SKM-1 (cell line): ENCODE measurements at regions not wholly inside any gene's neighbourhood (a gene's known extent, or its start where the extent isn't known, plus 50 kb on each side); places are given as distances from the start of the nearest gene placed in this dataset.
"Not testable (repeated sequence)": the region's sequence is repeated elsewhere in the genome, so short reads cannot be mapped to it uniquely, and the experiment has no call there.

Experiments
- DNase-seq: peaks from one replicate; lab custom pipeline; 2025; ENCODE audit not compliant: unreplicated experiment; lab: John Stamatoyannopoulos, UW

DNA sequence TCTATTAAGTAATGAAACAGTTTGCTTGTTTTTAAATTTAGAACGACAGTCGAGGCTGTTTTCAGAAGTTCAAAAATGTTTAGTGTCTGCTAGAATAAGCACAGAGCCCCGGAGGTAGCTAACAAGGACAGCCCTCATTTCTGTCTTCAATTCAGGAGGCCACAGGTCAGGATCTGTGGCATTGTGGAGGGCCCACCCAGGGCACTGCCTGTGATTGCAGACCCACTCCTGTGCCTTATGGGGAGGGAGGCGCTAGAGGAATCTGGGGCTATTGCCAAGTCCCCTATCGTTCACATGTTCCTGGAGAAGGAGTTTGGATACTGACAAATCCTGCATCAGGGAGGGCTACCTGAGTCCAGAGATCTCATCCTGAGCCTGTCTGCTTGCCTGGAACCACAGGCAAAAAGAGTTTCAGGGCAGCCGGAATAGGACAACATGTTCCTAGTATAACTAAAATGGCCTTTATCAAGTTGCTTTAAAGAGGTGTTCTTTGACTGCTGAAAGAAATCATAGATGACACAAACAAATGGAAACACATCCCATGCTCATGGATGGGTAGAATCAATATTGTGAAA, 141.5 kb upstream of the ROPN1 start:
- DNase-seq: no peak

DNA sequence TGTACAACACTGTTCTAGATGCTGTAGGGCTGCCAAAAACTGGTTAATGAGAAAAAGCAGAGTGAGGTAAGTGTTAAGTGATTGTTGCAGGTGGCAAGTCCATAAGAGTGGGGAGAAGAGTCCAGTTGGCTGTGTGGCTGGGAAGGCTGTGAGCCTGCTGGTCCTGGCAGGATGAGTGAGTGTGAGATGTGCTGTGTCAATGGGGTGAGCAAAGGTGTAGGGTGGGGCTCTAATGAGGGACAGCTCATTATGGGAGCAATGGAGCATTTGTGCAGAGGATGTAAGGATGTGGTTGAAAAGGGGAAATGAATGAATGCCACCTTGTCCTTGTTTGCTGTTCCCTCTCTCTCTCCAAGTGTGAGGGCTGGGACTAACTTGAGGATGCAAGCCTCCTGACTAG, 145.3 kb upstream of the ROPN1 start:
- DNase-seq: no peak

DNA sequence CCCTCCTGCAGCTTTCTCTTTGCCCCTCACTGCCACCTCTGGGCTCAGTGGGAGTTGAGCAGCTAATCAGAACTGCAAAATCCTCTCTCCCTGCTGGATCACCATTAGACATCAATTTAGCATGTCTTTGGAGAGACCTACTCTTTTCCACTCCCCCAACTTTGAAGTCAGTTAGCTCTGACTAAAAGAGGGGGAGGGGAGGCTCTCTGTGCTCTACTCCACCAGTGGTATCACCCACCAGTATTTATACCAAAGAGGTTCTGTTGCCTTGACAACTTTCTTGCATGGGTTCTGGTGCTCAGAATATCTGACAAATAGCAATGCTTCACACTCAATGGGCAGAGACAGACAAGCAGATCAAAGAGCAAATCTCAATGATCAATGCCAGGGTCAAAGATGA, 146.2 kb upstream of the ROPN1 start:
- DNase-seq: no peak

DNA sequence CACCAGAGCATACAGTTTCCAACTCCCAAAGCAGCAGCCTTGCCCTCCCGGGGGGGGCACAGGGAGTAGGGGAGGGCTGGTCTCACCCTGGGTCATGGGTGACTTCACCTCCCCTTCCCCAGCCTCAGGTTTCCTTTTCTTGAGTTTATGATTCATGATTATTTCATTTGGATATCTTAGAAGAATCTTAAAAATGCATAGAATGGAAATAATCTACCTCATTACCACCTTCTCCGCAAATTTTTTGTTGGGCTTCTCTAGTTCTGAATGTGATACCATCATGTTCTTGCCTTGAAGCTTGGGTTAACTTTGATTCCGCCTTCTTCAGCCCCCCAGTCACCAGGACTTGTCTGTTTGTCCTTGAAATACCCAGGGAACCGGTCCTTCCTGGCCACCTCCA, 148.8 kb upstream of the ROPN1 start:
- no peak for DNase-seq

DNA sequence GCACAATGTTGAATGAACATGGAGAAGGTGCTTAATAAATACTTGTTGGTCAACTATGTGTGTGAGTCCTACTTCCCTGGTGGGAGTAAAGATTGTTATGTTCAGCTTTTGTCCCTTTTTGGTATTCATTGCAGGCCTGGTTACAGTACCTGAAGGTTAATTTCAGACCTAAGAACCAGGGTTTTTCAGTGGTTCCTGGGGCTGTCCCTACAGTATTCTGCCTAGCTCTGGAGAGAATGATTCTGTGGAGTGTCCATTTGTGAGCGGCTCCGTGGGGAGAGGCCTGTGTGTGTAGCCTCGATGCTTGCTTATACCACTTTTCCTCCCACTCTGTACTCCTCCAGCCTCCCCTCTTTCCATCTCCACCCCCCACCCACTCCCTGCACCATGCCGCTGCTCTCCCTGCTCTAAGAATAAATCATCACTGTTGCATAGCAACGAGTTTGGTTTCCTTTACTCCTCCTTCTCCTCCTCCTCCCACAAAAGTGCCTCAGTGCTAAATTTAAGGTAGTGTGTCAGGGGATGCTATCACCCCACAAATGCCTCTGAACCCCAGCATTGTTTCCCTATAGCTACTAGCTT, 150.6 kb upstream of the ROPN1 start:
- no peak for DNase-seq

DNA sequence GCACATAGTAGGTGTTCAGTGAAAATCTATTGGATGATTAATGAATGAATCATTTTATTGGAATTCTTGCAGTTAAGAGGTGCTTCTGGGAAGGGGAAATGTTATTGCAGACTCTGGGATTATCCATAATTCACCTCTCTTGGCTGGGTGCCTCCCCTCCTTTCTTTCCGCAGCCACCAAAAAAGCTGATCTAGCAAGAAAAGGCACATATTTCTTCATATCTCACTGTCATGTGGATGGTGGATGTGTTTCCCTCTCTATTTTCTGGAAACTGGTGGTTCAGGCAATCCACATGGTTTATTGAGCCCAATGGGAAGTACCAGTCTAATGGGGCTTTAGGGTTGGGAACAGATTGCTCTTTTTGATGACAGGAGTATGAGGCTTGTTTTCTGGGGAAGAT, 151.1 kb upstream of the ROPN1 start:
- DNase-seq: no peak

DNA sequence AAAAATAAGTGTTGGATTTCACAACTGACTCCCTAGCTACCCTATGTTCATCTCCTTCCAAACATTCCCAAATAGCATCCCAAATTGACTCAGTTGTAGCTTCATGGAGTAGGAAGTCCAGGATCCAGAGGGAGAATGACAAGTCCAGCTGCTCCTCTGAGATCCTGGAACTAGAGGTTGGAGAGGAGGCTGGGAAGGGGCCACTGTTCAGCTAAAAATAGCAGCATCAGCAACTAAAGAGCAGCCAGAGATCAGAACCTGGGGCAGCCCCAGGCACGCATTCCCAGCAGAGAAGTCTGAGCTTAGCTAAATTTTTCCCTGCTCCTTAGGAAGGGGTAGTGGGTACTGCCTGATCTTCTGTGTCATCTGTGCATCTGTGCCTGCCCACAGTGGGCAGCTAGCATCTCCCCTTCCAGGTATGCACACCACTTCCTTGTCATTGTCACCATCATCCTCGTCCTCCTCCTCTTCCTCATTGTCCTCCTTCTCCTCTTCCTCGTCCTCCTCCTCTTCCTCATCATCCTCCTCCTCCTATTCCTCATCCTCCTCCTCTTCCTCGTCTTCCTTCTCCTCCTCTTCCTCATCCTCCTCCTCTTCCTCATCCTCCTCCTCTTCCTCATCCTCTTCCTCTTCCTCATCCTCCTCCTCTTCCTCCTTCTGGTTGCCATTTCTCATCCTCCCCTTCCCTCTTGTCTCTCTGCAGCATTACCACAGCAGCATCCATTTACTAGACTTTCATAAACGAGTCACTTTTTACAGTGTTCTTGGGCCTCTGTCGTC, 152.3 kb upstream of the ROPN1 start:
- no peak for DNase-seq

DNA sequence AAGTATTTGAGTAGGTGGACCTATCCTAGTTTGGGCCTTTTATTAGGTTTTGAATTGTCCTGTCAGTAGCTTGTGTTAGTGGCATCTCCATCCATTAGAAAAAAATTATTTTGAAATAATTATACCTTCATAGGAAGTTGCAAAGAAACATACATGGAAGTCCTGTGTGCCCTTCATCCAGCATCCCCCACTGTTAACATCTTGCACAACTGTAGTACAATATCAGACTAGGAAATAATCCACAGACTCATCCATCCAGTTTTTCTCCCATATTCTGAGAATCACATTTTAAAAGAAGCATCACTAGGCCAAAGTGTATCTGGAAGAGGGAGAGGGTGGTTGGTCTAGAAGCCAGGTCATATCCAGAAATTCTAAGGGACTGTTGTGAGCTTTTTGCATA, 155.5 kb upstream of the ROPN1 start:
- no peak for DNase-seq

DNA sequence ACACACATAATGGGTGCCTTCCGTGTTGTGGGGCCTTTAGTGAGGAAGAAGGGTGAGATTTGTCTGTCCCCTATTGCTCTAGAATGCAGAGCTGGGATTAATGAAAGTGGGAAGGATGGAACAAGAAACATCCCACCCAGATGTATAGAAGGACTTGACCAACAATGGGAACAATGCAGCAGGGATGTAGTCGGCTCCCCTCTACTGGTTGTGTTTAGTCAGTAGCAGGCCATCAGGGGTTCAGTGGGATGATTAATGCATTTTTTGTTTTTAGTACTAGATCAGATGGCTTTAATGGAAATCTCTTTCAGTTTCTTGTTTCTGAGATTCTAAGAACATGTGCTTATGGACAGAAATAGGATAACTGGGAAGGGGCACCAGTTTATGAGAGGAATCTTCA, 156.0 kb upstream of the ROPN1 start:
- no peak for DNase-seq

DNA sequence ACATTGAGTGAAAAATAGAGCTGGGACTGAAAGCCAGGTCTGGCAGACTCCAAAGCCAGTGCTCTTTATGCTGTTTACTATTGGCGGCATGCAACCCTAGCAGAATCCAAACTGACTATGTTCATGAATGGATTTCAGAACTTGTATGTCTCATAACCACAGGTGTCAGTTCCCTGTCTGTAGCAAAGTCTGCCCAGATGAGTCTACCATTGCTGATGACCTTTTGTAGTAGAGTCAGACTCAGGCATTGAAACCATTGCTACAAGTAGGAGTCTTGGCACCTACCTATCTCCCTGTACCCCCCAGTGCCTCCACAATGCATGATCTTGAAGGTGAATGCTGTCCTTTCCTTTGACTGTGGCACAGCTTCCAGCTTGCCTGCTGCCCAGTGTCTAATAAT, 157.2 kb upstream of the ROPN1 start:
- no peak for DNase-seq

DNA sequence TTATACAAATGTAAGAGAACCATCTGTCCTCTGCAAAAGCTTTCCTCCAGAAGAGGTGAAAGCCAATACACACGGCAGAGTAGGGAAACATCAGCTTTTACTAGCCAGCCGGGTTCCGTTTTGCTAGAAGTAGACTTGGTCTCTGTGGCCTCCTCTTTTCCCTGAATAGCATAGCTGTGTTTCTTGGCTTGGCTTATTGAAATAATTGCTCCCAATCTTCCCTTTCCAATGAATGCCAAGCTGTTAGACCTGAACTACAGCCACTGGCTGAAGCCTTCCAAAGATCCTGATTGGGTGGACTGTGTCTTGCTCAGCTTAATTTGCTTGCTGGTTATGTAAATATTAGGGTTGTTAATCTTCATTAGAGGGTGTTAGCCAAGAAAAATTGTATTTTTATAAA, 157.8 kb upstream of the ROPN1 start:
- DNase-seq: no peak

DNA sequence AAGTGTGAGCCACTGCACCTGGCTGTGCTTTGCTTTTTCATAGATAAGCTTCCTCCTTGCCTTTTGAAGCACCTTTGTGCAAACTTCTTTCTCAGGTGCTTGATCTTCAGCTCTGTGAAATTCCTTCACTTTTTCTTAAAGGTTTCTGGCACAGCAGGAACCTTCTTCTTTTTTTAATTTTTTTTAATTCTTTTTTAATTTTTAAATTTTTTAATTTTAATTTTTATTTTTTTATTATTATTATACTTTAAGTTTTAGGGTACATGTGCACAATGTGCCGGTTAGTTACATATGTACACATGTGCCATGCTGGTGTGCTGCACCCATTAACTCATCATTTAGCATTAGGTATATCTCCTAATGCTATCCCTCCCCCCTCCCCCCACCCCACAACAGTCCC, 161.0 kb upstream of the ROPN1 start:
- not testable (repeated sequence) for DNase-seq

DNA sequence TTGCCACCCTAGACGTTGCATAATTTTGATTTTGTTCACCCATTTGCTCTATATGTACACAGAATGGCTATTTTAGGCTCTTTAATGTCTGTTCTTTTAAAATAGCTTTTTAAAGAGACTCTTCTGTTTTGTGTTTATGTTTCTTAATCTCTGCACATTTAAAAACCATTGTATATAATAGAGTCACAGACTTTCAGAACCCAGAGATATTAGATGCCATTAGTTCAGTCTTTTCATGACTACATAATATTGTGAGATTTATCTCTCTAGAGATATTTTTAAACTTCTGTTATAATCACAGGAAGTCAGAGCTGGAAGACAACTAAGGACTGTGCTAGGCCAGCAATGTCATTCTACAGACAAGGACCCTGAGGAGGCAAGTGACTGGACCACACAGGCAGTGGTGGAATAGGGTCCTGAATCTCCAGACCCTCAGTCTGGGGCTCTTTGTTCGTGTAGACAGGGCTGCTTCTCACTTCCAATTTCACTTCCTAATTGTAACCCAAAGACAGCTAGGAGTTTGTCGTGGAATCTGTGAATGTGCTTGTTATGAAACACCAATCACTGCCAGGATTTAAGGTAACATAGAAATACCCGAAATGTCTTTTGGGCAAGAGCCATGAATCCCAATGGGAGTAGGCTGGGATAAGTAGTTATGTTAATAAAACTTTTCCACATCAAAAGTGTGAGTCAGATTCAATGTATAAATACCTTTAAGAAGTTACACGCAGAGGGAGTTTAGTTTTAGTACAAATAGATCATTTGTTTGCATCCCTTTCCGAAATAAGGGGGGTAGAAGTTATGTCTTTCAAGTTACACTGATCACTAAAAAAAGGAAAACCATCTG, 165.2 kb upstream of the ROPN1 start:
- DNase-seq: no peak

DNA sequence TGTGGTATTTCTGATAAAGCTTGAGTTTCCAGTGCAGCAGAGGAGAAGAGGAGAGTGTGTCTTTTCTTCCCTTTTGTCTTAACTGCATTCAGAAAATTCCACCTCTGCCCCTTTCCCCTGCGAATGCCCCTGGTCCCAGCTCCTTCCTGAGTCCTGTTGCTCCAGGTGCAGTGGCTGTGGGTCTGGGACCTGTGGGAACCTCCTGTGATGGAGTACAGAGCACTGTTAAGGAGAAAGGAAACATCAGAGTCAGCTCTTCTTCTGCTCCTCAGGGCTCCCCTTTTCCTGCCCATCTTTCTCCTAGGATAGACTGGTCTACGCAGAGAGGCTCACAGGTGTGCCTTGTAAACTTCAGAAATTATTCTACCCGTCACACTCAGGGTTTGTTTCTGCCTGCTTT, 165.8 kb upstream of the ROPN1 start:
- no peak for DNase-seq

DNA sequence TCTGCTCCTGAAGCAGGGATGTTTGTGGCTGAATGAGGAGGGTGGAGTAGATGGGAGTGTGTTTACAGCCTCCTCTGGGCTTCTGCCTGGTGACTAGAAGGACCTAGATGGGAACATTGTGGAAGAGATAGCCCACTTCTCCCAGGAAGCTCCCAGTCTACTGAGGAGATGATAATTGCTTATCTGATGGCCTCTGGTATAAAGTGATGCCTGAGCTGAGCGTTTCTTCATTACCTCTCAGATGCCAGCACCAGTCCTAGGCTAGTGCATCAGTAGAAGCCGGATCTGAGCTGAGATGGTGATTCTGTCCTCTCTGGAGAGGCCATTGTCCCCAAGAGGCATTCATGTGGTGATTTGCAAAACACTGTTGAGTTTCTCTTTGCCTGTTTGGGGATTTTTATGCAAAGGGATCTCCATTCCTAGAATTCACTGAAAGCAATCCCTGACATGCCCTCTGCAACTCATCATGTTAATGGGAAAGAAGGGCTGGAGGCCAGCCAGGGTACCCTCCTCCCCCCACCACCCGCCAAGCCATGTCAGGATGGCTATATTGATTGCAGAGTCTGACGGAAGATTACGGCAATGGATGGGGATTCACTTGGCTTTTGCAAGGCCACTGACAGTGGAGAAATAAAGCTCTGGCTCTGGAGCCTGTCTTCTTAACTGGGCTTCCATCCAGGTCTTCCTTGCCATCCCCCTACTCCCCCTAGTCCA, 166.4 kb upstream of the ROPN1 start:
- DNase-seq: no peak

DNA sequence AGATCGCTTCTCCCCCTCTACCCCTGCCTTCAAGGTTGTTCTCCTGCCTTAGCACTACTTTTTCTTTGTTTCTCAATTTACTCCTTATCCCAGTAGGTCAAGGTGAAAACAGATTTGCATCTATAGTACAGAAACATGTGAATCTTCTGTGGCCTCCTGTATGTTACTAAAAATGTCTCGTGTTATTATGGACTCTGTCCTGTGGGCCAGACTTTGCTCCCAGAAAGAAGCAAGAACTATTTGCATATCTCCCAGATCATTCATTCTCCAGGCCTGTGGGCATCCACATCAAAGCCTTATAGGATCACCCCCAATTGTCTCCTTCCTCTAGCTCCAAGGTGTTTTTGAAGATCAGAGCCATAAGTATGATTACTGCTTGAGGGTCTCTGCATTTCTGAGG, 169.5 kb upstream of the ROPN1 start:
- no peak for DNase-seq

DNA sequence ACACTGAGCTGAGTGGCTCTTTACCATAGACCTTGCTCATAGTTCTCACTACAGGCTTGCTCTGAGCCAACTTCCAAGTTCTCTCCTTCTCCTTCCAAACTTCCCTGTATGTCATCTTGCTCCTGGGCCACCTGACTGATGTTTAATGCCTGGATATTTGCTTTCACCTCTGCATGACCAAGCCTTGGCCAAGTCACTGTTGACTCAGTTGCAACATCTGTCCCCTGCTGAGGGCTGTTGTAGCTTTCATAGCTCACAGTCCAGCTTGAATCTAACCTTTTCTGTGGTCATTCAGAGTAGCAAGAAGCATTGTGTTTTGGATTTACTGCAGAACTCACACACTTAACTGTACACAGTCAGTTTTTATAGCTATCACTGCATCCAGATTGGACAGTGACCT, 171.8 kb upstream of the ROPN1 start:
- no peak for DNase-seq

DNA sequence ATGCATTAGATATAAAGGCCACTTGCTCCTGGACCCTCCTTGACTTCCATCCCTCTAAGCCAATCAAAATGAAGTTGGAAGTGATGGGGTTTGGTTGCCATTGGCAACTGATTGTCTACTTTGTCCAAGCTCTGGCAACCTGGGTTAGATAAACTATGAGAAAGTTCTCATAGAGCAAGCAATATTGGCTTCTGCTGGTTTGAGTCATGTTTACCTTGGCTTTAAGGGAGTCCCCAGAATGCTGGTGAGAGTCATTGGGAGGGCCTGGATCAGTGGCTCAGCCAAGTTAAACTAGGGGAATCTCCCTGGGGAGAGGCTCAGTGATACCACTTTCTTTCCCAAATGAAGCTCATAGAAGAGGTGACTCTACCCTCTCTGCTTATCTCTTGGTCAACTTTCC, 176.3 kb upstream of the ROPN1 start:
- DNase-seq: no peak

DNA sequence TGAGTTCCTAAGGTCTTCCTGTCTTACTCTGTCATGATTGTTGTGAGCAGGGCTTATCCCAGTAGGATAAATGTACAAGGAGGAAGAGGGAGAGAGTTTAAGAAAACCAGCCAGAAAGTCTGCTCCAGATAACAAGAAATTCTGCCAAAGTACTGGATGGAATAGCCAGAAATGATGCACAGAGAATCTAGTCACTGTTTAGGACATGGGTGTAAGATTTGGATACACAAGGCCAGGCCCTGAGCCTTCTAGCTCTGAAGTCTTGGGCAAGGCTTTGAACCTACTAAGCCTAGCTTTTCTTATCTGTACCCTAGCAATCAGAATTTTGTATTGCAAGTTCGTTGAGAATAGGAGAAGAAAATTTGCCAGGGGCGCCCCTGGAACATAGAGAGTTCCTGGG, 180.4 kb upstream of the ROPN1 start:
- DNase-seq: no peak

DNA sequence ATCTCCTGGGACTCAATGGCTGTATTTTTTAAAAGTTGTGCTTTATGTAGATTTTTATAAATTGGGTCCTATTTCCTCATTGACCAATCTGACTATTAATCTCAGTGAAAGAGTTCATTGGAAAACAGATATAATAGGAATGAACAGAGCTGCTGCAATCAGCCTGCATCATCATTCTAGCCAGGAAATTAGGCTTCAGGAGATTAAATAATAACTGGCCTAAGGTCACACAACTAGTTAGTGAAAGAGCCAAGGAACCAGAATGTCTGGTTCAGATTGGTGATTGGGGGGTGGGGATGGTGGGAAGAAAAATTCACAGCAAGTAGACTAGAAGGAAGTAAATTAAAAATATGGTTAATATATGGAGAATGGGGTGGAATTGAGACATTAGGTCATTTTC, 180.9 kb upstream of the ROPN1 start:
- no peak for DNase-seq

DNA sequence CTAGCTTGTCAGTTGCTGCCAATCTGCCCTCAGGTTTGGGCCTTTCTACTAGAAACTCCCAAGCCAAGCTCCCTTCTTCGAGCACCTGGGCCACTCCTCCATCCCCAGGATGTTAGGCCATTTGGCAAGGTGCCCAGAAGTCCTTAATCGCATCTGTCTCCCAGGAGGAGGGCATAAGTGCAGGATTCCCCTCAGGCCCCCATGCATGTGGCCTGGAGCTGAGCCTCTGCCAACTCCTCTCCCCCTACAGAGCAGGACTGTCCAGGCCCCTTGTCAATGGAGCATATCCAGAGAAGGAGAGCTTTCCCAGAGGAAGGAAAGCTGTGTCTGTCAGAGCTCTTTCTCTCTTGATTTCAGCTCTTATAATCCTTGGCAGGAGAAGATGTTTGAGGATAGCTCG, 182.6 kb upstream of the ROPN1 start:
- DNase-seq: no peak
